ENCODE measurements at regions not wholly inside any gene's neighbourhood (a gene's known extent, or its start where the extent isn't known, plus 50 kb on each side); places are given as distances from the start of the nearest gene placed in this dataset.

DNA sequence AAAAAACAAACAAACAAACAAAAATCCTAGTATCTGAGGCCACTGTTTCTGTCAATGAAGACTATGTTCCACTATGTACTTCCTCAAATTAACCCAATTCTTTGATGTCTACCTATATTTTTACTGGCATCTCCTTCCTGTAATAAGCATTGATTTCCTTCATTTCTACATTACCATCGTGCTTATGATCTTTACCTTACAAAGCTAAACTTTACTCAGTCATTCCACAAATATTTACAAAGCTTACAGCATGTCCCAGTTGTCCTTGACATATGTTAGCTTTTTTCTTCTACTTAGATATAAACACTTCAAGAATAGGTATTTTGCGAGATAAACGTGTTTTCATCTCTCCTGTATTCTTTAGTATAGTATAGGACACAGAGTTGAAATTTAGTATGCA is 1090.9 kb downstream of the PCDH9 start:
- TF ChIP-seq, protein P1, sequence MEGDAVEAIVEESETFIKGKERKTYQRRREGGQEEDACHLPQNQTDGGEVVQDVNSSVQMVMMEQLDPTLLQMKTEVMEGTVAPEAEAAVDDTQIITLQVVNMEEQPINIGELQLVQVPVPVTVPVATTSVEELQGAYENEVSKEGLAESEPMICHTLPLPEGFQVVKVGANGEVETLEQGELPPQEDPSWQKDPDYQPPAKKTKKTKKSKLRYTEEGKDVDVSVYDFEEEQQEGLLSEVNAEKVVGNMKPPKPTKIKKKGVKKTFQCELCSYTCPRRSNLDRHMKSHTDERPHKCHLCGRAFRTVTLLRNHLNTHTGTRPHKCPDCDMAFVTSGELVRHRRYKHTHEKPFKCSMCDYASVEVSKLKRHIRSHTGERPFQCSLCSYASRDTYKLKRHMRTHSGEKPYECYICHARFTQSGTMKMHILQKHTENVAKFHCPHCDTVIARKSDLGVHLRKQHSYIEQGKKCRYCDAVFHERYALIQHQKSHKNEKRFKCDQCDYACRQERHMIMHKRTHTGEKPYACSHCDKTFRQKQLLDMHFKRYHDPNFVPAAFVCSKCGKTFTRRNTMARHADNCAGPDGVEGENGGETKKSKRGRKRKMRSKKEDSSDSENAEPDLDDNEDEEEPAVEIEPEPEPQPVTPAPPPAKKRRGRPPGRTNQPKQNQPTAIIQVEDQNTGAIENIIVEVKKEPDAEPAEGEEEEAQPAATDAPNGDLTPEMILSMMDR (IDR thresholded peaks at IDR 0.05; ENCODE audit: control extremely low read depth, extremely low read depth, low read depth, missing control alignments), result no peak
- ChIA-PET CTCF (no interaction called here), POLR2A (no interaction called here)
- DNase-seq (ENCODE audit: extremely low spot score), result no peak

DNA sequence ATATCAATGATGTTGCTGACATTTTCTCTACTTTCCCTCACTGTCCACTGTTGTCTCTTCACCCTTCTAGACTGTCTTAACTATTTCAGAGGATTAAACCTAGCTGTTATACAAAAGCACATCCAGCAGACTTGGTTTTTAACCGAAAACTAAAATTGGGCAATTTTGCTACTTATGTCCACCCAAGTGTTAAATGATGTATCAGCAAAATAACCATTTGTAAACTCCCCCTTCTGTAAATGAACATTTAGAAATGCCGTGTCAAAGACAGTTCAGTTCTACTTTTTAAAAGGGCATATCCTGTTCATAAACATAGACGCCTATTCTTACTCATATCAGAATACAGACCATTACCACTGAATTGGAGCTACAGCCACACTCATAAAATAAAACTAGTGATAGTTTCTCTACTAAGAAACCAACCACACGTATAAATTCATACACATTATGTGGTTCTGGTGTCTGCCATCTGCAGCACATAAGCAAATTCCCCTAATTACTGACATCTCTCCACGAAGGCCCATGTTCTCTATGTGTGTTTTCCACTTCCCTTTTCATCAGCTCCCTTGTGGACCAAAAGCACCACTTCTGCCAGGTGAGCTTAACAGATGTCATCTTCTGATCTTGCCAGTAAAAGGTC is 1091.8 kb downstream of the PCDH9 start:
- ChIA-PET POLR2A (no interaction called here), CTCF (interaction anchor here (1.0 kb wide), 1 partner anchor 11 kb away, joined by 3 read pairs; no protein-coding TSS in a partner anchor)
- peak; percentile 34 for DNase-seq (ENCODE audit: extremely low spot score)
- TF ChIP-seq, protein P1 (IDR thresholded peaks at IDR 0.05; ENCODE audit: control extremely low read depth, extremely low read depth, low read depth, missing control alignments), result no peak

DNA sequence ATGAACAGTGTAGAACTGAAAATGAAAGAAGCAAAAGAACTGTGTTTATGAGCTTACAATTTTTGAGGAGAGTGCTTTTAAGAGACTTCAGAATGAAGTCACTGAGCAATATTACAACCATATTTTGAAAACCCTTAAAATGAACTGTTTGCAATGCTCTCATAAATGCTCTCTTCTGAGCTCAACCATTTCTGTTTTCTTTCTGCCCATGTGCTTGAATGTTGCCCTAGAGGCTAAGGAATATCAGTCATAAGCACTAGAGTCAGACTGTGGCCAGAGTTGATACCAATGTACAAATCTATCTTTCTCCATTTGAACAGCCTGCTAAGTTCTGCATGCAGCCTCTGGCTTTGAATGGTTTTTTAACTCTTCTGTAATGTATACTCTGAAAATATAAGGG is 1092.8 kb downstream of the PCDH9 start:
- CTCF ChIA-PET, result no interaction called here
- POLR2A ChIA-PET, result no interaction called here
- TF ChIP-seq, protein P1 (IDR thresholded peaks at IDR 0.05; ENCODE audit: control extremely low read depth, extremely low read depth, low read depth, missing control alignments), result no peak
- no peak for DNase-seq (ENCODE audit: extremely low spot score)

DNA sequence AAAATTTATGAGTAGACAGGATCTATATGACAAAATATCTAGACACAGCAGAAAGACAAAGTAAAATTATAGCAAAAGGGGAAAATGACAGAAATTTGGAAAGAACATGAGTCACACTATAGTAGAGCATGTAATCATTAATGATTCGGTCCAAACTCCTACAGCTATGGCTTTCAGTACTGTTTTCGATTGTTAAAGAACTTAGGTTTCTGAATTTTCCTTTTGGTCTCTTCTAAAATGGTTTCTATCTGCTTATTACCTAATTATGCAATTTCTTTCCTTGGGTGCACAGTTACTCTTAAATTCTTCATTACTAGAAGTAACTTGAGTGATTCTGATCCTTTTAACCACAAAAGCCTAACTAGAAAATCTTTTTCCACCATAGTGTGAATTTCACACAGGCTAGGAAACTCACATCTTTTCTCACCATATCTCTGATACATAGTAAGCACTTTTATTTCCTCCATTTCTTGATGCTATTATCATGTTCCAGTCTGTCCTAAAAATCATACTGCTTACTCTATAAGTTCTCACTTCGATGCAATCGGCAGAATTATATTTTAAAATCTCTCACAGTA is 1101.4 kb downstream of the PCDH9 start:
- peak; percentile 10 for DNase-seq (ENCODE audit: extremely low spot score)
- TF ChIP-seq, protein P1 (IDR thresholded peaks at IDR 0.05; ENCODE audit: control extremely low read depth, extremely low read depth, low read depth, missing control alignments), result no peak
- CTCF ChIA-PET, result no interaction called here
- POLR2A ChIA-PET, result no interaction called here

DNA sequence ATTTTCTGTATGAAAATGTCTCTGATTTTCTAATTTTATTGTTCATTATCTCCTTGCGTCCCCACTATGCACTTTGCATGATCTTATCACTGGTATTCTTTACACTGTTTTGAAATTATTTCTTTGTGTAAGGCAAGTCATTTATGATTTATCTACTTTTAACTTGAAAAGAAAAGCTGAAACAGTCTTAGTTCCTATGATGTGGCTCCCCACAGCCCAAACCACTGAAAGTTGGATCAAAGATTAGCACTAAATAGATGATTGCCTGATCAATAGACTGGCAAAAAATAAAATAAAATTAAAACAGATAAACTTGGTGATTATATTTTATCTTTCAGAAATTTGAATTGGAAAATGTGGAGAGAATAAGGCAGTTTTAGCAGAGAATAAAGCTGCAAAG is 1101.9 kb downstream of the PCDH9 start:
- ChIA-PET POLR2A (no interaction called here), CTCF (interaction anchor here (1.3 kb wide), 1 partner anchor 12 kb away, joined by 3 read pairs; no protein-coding TSS in a partner anchor)
- DNase-seq (ENCODE audit: extremely low spot score), result no peak
- TF ChIP-seq, protein P1 (IDR thresholded peaks at IDR 0.05; ENCODE audit: control extremely low read depth, extremely low read depth, low read depth, missing control alignments), result no peak

DNA sequence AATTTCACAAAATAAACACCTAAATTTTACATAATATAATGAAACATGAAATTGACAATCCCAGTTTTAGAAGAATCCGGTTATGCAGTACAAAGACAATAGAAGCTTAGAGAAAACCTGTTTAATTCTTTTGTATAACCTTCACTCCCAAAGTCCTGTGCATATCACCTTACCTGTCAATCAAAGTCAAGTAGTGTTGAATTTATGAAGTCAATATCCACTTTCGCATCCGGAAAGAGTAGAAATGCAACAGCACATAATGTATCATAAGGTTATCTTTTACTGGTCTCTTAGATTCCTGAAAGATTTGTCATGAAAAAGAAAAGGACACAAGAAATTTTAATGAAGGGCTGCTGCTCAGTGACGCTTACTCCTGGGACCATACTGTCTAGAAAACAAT is 1112.6 kb downstream of the PCDH9 start:
- ChIA-PET POLR2A (no interaction called here), CTCF (no interaction called here)
- no peak for DNase-seq (ENCODE audit: extremely low spot score)
- TF ChIP-seq, protein P1 (IDR thresholded peaks at IDR 0.05; ENCODE audit: control extremely low read depth, extremely low read depth, low read depth, missing control alignments), result no peak
